Ramos (cell line): ENCODE measurements at regions not wholly inside any gene's neighbourhood (a gene's known extent, or its start where the extent isn't known, plus 50 kb on each side); places are given as distances from the start of the nearest gene placed in this dataset.
"Not testable (repeated sequence)": the region's sequence is repeated elsewhere in the genome, so short reads cannot be mapped to it uniquely, and the experiment has no call there.

Source experiments
- in situ Hi-C: fragments of 300-500 bp; cut with MboI; formaldehyde crosslinking; loops from one replicate; pipeline ENCODE4 v1.14.3; 2022; ENCODE audit warnings: low sequenced_read_pairs; ENCODE audit not compliant: unreplicated experiment

GRCh38 chr7:125201002-125201401 is 271.4 kb upstream of the POT1 start:
- in situ Hi-C loops = no loop called here

DNA sequence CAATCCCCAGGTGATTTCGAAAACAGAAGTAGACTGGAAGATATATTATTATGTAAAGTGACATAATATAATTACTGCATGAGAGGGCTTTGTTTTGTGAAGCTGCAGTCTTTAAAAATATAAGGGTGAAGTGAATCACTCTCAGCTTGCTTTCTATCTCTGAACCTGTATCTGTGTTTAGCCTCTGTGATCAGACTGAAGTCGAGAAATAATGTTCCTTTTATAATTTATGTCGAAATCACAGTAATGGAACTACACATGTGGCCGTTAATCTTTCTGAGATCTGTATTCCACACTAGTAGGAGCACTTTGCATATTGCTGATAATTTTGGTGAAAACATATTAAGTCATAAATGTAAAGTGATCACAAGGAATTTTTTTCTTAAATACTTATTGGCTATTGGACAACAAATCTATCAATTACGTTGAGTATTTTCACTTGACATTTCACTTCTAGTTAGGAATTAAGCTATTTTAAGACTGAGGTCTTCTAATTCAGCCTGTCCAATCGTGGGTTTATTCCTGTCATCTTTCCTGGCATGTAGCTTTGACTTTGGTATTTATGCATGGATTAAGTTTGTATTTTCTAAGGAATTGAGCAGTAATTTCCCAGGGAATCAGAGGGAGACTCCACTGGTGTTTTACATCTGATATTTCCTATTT is 268.2 kb upstream of the POT1 start:
- in situ Hi-C loops = no loop called here

- in situ Hi-C loops = no loop called here
Observed at GRCh38 chr7:125195156-125195555, 265.5 kb upstream of the POT1 start.

DNA sequence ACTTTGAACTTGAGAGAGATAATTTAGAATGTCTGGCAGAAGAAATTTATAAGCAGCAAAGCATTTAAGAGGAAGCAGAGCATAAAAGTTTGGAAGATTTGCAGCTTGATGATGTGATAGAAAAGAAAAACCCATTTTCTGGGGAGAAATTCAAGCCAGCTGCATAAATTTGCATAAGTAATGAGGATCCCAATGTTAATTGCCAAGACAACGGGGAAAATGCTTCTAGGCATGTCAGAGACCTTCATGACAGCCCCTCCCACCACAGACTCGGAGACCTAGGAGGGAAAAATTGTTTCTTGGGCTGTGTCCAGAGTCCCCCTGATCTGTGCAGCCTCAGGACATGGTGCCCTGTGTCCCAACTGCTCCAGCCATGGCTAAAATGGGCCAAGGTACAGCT is 263.6 kb upstream of the POT1 start:
- in situ Hi-C loops = no loop called here

- in situ Hi-C loops = no loop called here
Observed at GRCh38 chr7:125184801-125185200, 255.2 kb upstream of the POT1 start.

GRCh38 chr7:125181569-125182267 is 252.1 kb upstream of the POT1 start:
- in situ Hi-C loops = not testable (repeated sequence)

- in situ Hi-C loops = no loop called here
Observed at GRCh38 chr7:125173571-125173970, 243.9 kb upstream of the POT1 start.

DNA sequence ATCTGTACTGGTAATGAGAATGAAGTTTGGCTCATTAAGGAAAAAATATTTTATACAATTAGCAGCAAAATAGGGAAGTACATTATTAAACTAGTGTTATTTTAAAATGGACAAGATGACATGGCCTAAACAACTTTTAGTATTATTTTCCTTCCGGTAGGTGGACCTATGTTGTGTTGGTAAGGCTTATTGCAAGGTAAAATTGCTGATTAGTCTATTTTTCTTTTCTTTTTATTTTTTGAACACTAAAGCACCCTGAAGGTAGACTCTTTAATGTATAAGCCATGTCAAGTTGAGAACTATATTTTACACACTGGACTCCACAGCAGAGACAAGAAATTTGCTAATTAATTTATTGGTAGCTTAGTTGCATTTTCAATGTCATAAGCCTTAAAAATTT is 239.5 kb upstream of the POT1 start:
- in situ Hi-C loops = no loop called here

GRCh38 chr7:125154930-125155329 is 225.3 kb upstream of the POT1 start:
- in situ Hi-C loops = no loop called here

- in situ Hi-C loops = no loop called here
Observed at GRCh38 chr7:125149151-125149550, 219.5 kb upstream of the POT1 start.

GRCh38 chr7:125147047-125147446 is 217.4 kb upstream of the POT1 start:
- in situ Hi-C loops = no loop called here

- in situ Hi-C loops = no loop called here
Observed at GRCh38 chr7:125136755-125137532, 207.3 kb upstream of the POT1 start.

DNA sequence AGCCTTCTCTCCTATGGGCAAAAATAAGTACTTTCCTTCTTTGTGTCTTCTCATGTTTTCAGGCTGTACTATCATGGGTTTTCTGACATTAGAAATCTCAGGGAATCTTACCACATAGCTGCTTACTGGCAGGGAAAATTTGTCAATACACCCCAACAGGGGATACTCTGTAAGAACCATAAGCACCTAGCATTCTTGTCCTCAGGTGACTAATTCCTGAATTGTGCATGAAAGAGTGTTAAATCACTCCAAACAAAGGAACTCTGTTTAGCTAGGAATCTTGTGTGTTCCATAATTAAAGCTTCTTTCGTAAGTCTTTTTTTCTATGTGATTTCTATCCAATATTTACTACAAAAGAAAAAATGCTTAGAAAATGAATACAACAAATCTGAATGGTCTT is 206.7 kb upstream of the POT1 start:
- in situ Hi-C loops = no loop called here

GRCh38 chr7:125130173-125130572 is 200.5 kb upstream of the POT1 start:
- in situ Hi-C loops = no loop called here

GRCh38 chr7:125127304-125127703 is 197.7 kb upstream of the POT1 start:
- in situ Hi-C loops = no loop called here

- in situ Hi-C loops = no loop called here
Observed at GRCh38 chr7:125126376-125126775, 196.8 kb upstream of the POT1 start.

GRCh38 chr7:125125315-125125714 is 195.7 kb upstream of the POT1 start:
- in situ Hi-C loops = no loop called here

- in situ Hi-C loops = no loop called here
Observed at GRCh38 chr7:125122173-125122572, 192.5 kb upstream of the POT1 start.

DNA sequence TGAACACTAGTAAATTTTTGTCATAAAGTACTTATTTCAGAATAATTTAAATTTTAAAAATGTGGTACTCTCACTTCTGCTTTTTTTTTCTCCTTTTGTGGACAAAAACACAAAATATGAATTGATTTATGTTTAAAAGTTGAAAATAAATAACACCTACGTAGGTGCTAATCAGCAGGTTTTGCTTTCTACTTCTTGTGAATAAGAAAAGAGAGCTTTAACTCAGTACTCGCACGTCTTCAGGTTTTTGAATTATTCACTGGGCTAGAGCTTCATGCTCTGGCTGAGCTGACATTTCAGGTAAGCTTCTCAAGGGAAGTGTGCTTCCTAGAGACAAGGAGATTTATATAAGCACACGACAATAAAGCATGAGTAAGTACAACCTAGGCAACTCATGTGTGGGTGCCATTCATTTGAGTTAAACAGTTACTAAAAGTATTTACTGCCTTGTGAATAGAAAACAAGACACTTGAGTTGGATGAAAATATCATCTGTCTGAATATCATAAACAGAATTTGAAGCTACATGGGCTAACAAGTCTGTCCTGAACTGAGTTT is 190.0 kb upstream of the POT1 start:
- in situ Hi-C loops = no loop called here

GRCh38 chr7:125118444-125118843 is 188.8 kb upstream of the POT1 start:
- in situ Hi-C loops = no loop called here

DNA sequence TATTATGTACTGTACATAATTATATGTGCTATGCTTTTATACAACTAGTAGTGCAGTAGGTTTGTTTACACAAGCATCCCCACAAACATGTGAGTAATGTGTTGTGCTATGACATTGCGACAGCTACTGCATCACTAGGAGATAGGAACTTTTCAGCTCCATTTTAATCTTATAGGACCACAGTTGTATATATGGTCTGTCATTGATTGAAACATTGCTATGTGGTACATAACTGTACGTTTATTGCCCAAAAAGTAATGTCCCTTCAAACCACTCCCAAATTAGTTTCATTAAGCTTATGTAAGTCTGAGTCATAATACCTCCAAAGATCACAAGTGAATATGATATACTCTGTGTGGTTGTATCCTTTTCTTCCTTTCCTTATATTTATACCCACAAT is 183.2 kb upstream of the POT1 start:
- in situ Hi-C loops = no loop called here
